ENCODE measurements at regions not wholly inside any gene's neighbourhood (a gene's known extent, or its start where the extent isn't known, plus 50 kb on each side); places are given as distances from the start of the nearest gene placed in this dataset.
A peak's percentile ranks its signal among the peaks of the same experiment; 100 is the strongest.

DNA sequence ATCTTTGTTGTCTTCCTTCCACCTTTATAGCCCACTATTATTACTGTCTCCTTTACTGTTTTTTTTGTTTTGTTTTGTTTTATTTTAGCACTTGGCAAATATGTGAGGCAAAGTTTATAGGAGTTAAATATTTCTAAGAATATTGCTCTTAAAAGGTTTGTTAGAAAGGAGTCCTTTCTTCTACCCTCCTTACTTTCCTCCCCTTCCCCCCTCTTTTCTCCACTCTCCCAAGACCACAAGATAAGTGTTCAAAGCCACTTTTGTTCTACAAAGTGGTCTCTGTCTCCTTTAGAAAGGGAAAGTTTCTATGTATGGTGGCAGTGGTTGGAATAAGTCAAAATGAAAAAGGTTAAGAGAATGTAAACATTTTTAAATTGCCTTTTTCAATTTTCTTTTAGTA is 130.7 kb upstream of the TSC22D2 start:
- H3K27ac ChIP-seq = no peak overlapping the region
- H3K9me3 ChIP-seq = no peaks in the 10 kb centered on the region
- H3K36me3 ChIP-seq = no peaks in the 10 kb centered on the region
- no peak for DNase-seq
- no peak overlapping the region for H3K4me3 ChIP-seq
- no peaks in the 10 kb centered on the region for H3K27me3 ChIP-seq
- H3K4me1 ChIP-seq = peaks cover 0 to 19% (median 0%) of the 10 kb centered on the region in 4 donors
- no peak for TF ChIP-seq POLR2A (IDR thresholded peaks at IDR 0.05)
- TF ChIP-seq, protein P1, sequence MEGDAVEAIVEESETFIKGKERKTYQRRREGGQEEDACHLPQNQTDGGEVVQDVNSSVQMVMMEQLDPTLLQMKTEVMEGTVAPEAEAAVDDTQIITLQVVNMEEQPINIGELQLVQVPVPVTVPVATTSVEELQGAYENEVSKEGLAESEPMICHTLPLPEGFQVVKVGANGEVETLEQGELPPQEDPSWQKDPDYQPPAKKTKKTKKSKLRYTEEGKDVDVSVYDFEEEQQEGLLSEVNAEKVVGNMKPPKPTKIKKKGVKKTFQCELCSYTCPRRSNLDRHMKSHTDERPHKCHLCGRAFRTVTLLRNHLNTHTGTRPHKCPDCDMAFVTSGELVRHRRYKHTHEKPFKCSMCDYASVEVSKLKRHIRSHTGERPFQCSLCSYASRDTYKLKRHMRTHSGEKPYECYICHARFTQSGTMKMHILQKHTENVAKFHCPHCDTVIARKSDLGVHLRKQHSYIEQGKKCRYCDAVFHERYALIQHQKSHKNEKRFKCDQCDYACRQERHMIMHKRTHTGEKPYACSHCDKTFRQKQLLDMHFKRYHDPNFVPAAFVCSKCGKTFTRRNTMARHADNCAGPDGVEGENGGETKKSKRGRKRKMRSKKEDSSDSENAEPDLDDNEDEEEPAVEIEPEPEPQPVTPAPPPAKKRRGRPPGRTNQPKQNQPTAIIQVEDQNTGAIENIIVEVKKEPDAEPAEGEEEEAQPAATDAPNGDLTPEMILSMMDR (IDR thresholded peaks at IDR 0.05) = no peak

DNA sequence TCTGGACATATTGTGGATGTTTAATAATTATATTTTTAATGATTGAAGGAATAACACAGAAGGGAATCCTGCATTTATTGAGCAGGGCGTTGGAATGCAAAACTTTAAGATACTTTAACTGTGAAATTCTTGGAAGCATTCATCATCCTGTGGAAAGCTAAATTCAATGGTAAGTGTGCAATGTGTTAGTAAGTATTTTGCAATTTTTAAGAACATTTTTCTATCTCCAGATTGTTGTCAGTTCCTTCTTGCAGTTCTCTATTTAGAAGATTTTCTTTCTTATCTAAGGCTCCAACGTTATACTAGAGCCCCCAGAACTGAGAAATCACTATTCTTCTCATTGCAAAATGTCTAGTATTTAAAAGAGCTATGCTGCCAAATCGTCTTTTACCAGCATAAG is 132.2 kb upstream of the TSC22D2 start:
- no peaks in the 10 kb centered on the region for H3K36me3 ChIP-seq
- TF ChIP-seq, protein P1 (IDR thresholded peaks at IDR 0.05) = no peak
- TF ChIP-seq POLR2A (IDR thresholded peaks at IDR 0.05) = no peak
- H3K27ac ChIP-seq = no peak overlapping the region
- H3K9me3 ChIP-seq = no peaks in the 10 kb centered on the region
- no peak for DNase-seq
- H3K4me1 ChIP-seq = peaks cover 0 to 27% (median 0%) of the 10 kb centered on the region in 4 donors
- H3K27me3 ChIP-seq = no peaks in the 10 kb centered on the region
- no peak overlapping the region for H3K4me3 ChIP-seq

DNA sequence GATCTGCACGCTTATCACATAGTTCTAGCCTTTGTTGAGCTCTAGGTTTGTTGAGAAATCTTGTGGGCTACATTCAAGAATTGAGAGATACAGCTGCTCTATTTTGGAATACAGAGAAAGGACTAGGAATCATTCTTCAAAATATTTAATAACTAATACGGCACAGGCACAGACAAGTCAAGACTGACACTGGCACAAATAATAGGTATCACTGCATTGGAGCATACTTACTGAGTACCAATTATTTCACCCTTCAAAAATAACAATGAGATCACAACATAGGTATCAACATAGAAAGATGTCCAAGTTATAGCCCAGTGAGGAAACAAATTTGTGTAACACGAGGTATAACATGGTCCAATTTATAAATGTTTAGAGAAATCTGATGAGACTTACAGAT is 133.7 kb upstream of the TSC22D2 start:
- TF ChIP-seq, protein P1 (IDR thresholded peaks at IDR 0.05) = no peak
- TF ChIP-seq POLR2A (IDR thresholded peaks at IDR 0.05) = no peak
- Histone ChIP-seq H3K4me1 (peaks cover 0 to 28% (median 0%) of the 10 kb centered on the region in 4 donors), H3K36me3 (no peaks in the 10 kb centered on the region), H3K27me3 (no peaks in the 10 kb centered on the region), H3K4me3 (no peak overlapping the region), H3K27ac (no peak overlapping the region), H3K9me3 (no peaks in the 10 kb centered on the region)
- no peak for DNase-seq

DNA sequence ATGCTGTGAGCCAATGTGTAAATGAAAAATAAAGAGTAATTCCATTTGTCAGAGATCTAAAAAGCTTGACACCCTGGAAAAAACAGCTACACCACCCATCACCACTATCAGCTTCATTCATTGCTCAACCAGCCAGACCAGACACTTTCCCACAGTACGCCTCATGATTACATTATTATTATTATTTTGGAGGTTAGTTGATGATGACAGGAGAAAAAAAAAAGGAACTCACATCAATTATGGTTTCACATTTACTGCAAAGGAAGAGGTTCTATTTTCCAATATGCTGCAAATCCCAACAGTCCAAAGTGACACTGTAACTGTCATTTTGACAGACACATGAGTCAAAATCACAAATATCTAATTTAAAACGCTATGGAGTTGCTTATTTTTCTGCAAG is 134.7 kb upstream of the TSC22D2 start:
- no peak for TF ChIP-seq POLR2A (IDR thresholded peaks at IDR 0.05)
- TF ChIP-seq, protein P1 (IDR thresholded peaks at IDR 0.05) = no peak
- Histone ChIP-seq H3K27ac (no peak overlapping the region), H3K4me3 (no peak overlapping the region), H3K9me3 (no peaks in the 10 kb centered on the region), H3K27me3 (no peaks in the 10 kb centered on the region), H3K4me1 (peaks cover 0 to 30% (median 0%) of the 10 kb centered on the region in 4 donors), H3K36me3 (no peaks in the 10 kb centered on the region)
- no peak for DNase-seq

DNA sequence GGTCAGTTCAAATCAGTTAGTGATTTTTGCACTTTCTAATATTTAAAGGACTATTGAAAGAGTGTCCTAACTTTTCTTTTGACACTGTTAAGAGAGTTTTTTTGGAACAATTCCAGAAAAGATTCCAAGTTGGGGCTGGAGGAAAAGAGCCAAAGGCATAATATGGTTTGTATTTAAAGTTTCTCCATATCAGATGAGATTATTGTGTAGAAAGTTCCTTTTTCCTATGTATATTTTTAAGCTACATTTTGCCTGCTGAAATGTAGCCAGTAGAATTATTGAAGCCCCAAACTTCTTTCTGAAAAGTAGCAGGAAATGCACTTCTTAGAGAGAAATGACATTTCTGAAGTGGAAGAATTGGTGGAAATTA is 136.5 kb upstream of the TSC22D2 start:
- Histone ChIP-seq H3K36me3 (no peaks in the 10 kb centered on the region), H3K9me3 (no peaks in the 10 kb centered on the region), H3K27me3 (no peaks in the 10 kb centered on the region), H3K4me1 (peaks cover 0 to 21% (median 0%) of the 10 kb centered on the region in 4 donors), H3K27ac (peak overlapping the region in 2 of 4 donors; percentile 35 to 38), H3K4me3 (no peak overlapping the region)
- no peak for DNase-seq
- TF ChIP-seq, protein P1 (IDR thresholded peaks at IDR 0.05) = no peak
- TF ChIP-seq POLR2A (IDR thresholded peaks at IDR 0.05) = no peak
